ENCODE measurements at regions not wholly inside any gene's neighbourhood (a gene's known extent, or its start where the extent isn't known, plus 50 kb on each side); places are given as distances from the start of the nearest gene placed in this dataset.
A peak's percentile ranks its signal among the peaks of the same experiment; 100 is the strongest.
"Not testable (repeated sequence)": the region's sequence is repeated elsewhere in the genome, so short reads cannot be mapped to it uniquely, and the experiment has no call there.

GRCh38 chr2:149858216-149858615 lies 270.6 kb upstream of the MMADHC start:
- H3K27ac Mint-ChIP-seq = peak overlapping the region; percentile 3
- no peak for TF ChIP-seq CTCF (IDR thresholded peaks at IDR 0.05)
- peaks cover 22% of the 10 kb centered on the region for H3K36me3 Mint-ChIP-seq (ENCODE audit: low read depth)
- H3K27me3 Mint-ChIP-seq (ENCODE audit: low read depth, poor library complexity) = no peaks in the 10 kb centered on the region
- peaks cover 27% of the 10 kb centered on the region for H3K4me1 Mint-ChIP-seq
- H3K4me3 Mint-ChIP-seq = no peak overlapping the region
- H3K9me3 Mint-ChIP-seq = peaks cover 44% of the 10 kb centered on the region
- no peak for DNase-seq

GRCh38 chr2:149857344-149857743 lies 269.8 kb upstream of the MMADHC start:
- Mint-ChIP-seq H3K4me3 (no peak overlapping the region), H3K9me3 (peaks cover 37% of the 10 kb centered on the region)

GRCh38 chr2:149855859-149856258 lies 268.3 kb upstream of the MMADHC start:
- DNase-seq; H3K27me3 Mint-ChIP-seq (ENCODE audit: low read depth, poor library complexity): not testable (repeated sequence)
- peaks cover 27% of the 10 kb centered on the region for H3K4me1 Mint-ChIP-seq

More at GRCh38 chr2:149857344-149857743, 269.8 kb upstream of the MMADHC start:
- TF ChIP-seq CTCF (IDR thresholded peaks at IDR 0.05) = no peak
- Mint-ChIP-seq H3K27me3 (ENCODE audit: low read depth, poor library complexity) (no peaks in the 10 kb centered on the region), H3K36me3 (ENCODE audit: low read depth) (peaks cover 20% of the 10 kb centered on the region), H3K4me1 (peaks cover 27% of the 10 kb centered on the region), H3K27ac (no peak overlapping the region)
- DNase-seq = no peak

GRCh38 chr2:149849591-149849990 lies 262.0 kb upstream of the MMADHC start:
- H3K27ac Mint-ChIP-seq = no peak overlapping the region
- DNase-seq = no peak
- TF ChIP-seq CTCF (IDR thresholded peaks at IDR 0.05) = no peak
- no peak overlapping the region for H3K4me3 Mint-ChIP-seq
- H3K36me3 Mint-ChIP-seq (ENCODE audit: low read depth) = peaks cover 15% of the 10 kb centered on the region
- H3K4me1 Mint-ChIP-seq = peaks cover 8% of the 10 kb centered on the region
- no peaks in the 10 kb centered on the region for H3K27me3 Mint-ChIP-seq (ENCODE audit: low read depth, poor library complexity)
- peaks cover 33% of the 10 kb centered on the region for H3K9me3 Mint-ChIP-seq

More at GRCh38 chr2:149855859-149856258, 268.3 kb upstream of the MMADHC start:
- H3K4me3 Mint-ChIP-seq; H3K27ac Mint-ChIP-seq; H3K36me3 Mint-ChIP-seq (ENCODE audit: low read depth): not testable (repeated sequence)
- H3K9me3 Mint-ChIP-seq = peaks cover 28% of the 10 kb centered on the region

- peaks cover 34% of the 10 kb centered on the region for H3K9me3 Mint-ChIP-seq
- TF ChIP-seq CTCF (IDR thresholded peaks at IDR 0.05) = no peak
These were observed 261.6 kb upstream of the MMADHC start for GRCh38 chr2:149849136-149849535.

GRCh38 chr2:149841396-149841795 lies 253.8 kb upstream of the MMADHC start:
- H3K9me3 Mint-ChIP-seq = peaks cover 25% of the 10 kb centered on the region
- peaks cover 22% of the 10 kb centered on the region for H3K4me1 Mint-ChIP-seq
- no peak overlapping the region for H3K27ac Mint-ChIP-seq
- peaks cover 11% of the 10 kb centered on the region for H3K36me3 Mint-ChIP-seq (ENCODE audit: low read depth)
- TF ChIP-seq CTCF (IDR thresholded peaks at IDR 0.05) = no peak
- no peak for DNase-seq
- peaks cover 3% of the 10 kb centered on the region for H3K27me3 Mint-ChIP-seq (ENCODE audit: low read depth, poor library complexity)
- H3K4me3 Mint-ChIP-seq = no peak overlapping the region

More at GRCh38 chr2:149849136-149849535, 261.6 kb upstream of the MMADHC start:
- Mint-ChIP-seq H3K27me3 (ENCODE audit: low read depth, poor library complexity) (no peaks in the 10 kb centered on the region), H3K27ac (no peak overlapping the region), H3K4me3 (no peak overlapping the region), H3K4me1 (peaks cover 8% of the 10 kb centered on the region), H3K36me3 (ENCODE audit: low read depth) (peaks cover 15% of the 10 kb centered on the region)
- DNase-seq = no peak

Measured in nephron progenitor cell (in vitro differentiated cells).